ENCODE measurements at regions not wholly inside any gene's neighbourhood (a gene's known extent, or its start where the extent isn't known, plus 50 kb on each side); places are given as distances from the start of the nearest gene placed in this dataset.
"Not testable (repeated sequence)": the region's sequence is repeated elsewhere in the genome, so short reads cannot be mapped to it uniquely, and the experiment has no call there.

GRCh38 chr9:110093871-110094270, 114.1 kb downstream of the C9orf152 start:
- no peak for DNase-seq (ENCODE audit: low spot score)

DNA sequence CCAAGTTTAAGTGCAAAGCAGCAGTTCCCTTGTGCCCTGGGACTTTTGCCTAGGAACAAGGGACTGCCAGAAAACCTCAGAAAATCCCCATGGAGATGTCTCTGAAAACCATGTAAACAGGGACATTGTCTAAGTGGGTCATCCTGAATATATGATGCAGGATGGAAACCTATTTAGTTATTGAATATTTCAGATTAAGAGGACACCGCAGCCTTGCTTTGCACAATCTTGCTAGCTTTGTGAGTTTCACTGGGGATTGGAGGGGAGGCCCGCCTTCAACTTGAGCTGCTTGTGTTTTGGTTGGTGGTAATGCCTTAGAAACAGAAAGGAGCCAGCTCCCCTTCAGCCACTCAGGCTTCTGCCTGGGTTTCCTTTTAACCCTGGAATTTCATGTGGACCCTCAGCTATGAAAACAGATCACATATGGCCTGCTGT, 112.8 kb downstream of the C9orf152 start:
- DNase-seq (ENCODE audit: low spot score): peak; percentile 23

GRCh38 chr9:110095776-110096175, 112.2 kb downstream of the C9orf152 start:
- DNase-seq (ENCODE audit: low spot score): no peak

- DNase-seq (ENCODE audit: low spot score): not testable (repeated sequence)
Observed at GRCh38 chr9:110096674-110097073, 111.3 kb downstream of the C9orf152 start.

GRCh38 chr9:110099236-110100095, 108.5 kb downstream of the C9orf152 start:
- DNase-seq (ENCODE audit: low spot score): no peak

- no peak for DNase-seq (ENCODE audit: low spot score)
Observed at GRCh38 chr9:110101531-110102161, 106.3 kb downstream of the C9orf152 start.

DNA sequence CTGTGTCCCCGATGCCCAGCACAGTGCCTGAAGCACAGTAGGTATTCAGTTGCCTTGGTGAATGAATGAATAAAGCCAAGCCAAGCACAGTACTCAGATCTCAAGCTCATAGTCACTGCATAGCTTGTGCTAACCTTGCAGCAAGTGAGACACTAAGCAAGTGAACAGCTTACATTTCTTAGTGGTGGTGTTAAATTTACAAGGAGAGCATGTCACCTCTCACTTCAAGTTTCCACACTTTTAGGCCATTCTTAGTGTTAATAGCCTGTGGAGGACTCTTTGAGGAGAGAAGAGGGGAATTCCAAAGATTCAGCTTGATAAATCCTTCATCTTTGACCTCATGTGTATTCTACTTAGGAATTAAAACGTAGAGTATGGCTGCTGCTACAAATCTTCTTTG, 104.7 kb downstream of the C9orf152 start:
- DNase-seq (ENCODE audit: low spot score): no peak

DNA sequence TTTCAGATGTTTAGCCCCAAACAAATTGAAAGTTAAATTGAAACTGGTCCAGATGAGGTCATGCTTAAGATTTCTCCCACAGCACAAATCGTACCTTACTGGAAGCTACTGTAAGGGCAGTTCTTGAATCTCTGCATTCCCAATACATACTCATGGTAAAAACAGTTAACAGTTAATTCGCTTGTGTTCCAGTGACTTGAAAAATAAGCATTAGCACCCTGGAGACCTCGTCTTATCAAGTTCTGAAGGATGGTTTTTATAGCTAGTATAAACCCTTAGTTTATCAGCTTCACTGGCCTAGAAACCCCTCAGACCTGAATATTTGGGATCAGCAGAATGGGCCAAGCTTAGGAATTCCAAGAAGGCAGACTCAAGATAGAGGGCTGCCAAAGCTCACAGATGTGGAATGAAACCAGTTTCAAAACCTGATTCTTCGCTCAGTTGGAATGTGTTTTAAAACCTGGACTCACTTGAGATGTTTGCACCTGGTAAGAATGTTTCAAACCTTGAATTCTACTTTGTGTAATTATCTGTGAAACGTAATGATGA, 103.6 kb downstream of the C9orf152 start:
- no peak for DNase-seq (ENCODE audit: low spot score)

- DNase-seq (ENCODE audit: low spot score): no peak
Observed at GRCh38 chr9:110105107-110105506, 102.9 kb downstream of the C9orf152 start.

GRCh38 chr9:110106661-110107060, 101.3 kb downstream of the C9orf152 start:
- DNase-seq (ENCODE audit: low spot score): no peak

DNA sequence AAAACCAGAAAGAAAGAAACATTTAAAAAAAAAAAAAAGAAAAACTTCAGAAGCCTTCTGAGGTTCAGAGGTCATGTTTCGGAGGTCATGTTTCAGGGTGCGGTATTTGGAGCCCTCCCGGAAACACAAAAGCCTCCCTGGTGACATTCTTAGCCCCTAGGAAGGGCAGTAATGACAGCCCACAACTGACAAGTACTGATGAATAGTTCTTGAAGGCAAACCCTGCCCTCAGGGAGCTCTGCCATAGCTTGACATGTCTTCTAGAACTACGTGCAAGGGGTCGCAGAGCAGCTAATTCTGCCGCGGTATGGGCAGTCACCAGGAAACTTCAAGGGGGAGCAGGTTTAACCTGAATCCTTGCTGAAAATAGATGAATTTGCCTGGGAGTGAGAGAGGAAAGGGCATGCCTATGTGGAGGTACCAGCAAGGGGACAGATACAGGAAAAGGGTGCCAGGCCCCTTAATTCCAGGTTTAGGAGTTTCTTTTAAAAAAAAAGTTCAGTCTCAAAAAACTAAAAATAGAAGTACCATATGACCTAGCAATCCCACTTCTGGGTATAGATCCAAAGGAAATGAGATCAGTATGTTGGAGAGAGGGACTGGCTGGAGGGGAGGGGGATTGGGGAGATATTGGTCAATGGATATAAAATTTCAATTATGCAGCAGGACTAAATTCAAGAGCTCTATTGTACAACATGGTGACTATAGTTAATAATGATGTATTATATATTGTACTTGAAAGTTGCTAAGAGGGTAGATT, 98.4 kb downstream of the C9orf152 start:
- no peak for DNase-seq (ENCODE audit: low spot score)

GRCh38 chr9:110110154-110110553, 97.8 kb downstream of the C9orf152 start:
- no peak for DNase-seq (ENCODE audit: low spot score)

GRCh38 chr9:110111868-110112267, 96.1 kb downstream of the C9orf152 start:
- no peak for DNase-seq (ENCODE audit: low spot score)

DNA sequence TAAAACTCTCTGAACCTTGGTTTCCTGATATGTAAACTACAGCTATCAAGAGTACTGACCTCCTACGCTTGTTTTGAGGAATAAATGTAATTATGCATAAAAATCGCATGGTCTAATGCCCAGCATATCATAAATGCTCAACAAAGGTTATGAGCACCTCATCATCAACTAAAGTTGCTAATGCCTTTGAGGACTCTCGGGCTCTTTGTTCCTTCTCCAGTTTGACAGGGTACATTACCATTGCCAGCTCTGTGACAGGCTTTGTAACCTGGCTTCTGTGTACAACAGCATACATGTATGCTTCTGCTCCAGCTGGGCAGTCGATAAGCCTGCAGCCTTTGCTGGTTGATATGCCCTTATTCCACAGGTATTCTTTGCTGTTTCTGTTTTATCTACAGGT, 95.2 kb downstream of the C9orf152 start:
- DNase-seq (ENCODE audit: low spot score): no peak

DNA sequence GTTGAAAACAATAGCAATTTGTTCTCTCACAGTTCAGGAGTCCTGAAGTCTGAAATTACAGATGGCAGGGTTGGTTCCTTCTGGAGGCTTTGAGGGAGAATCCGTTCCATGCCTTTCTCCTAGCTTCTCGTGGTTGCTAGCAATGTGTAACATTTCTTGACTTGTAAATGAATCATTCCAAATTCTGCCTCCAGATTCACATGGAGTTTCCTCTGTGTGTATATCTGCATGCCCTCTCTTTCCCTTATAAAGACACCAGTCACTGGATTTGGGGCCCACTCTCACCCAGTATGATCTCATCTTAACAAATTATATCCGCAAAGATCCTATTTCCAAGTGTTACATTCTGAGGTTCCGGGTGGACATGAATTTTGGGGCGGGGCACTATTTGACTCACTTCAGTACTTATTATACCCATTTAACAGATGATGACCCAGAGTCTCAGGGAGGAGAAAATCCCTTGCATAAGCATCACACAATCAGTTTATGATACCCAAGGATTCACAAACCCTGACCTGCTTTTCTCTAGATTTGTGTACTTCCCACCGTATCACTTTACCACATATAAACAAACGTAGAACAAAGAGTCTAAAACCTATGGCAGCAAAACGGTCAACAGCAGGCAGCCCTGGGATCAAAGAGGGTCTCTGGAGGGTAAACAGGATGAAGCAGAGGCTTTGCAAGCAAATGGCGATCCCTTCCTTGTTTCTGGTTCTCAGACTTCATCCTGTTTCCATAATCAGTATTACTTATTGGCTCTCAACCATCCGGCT, 93.7 kb downstream of the C9orf152 start:
- no peak for DNase-seq (ENCODE audit: low spot score)

DNA sequence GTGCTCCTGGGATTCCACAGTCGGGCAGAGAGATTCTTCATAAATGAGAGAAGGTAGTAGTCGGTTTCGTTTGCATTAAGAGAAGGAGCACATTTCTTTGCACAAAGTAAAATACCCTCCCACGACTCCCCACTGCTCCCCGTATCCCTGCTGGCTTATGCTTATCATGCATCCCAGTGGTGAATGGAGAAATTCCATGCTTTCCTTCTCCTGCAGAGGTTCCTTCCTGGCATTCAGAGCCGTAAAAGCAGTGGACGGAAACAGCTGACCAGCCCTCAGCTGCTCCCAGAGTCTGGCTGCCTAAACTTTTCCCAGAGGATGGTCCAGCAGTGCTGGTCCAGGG, 93.1 kb downstream of the C9orf152 start:
- DNase-seq (ENCODE audit: low spot score): no peak

- peak; percentile 58 for DNase-seq (ENCODE audit: low spot score)
Observed at GRCh38 chr9:110115341-110115820, 92.6 kb downstream of the C9orf152 start.

GRCh38 chr9:110115826-110116542, 92.0 kb downstream of the C9orf152 start:
- no peak for DNase-seq (ENCODE audit: low spot score)

GRCh38 chr9:110116543-110116885, 91.4 kb downstream of the C9orf152 start:
- no peak for DNase-seq (ENCODE audit: low spot score)

GRCh38 chr9:110121170-110121569, 86.8 kb downstream of the C9orf152 start:
- DNase-seq (ENCODE audit: low spot score): no peak

Data from putamen (tissue), 1 donor.